ENCODE measurements at regions not wholly inside any gene's neighbourhood (a gene's known extent, or its start where the extent isn't known, plus 50 kb on each side); places are given as distances from the start of the nearest gene placed in this dataset.

DNA sequence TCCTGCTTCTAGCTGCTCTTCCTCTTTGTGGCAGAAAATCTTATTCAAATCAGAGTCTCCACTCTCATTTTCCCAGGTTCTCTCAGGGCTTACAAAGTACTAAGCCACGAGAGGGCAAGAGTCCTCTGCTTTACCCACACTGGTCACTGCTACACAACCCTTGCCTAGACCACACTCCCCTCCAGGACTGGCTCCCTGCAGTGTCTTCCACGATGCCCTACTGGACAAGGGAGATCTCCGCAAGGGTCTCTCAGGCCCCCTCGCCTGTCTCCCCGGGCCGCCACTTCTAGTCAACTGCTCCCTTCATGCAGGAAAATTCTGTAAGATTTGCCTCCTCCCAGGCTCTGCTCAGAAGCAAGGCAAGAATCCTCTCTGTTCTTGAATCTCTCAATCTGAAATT is 319.6 kb downstream of the RRAGC start:
- ATAC-seq (ENCODE audit: insufficient number of reproducible peaks, low FRiP score, low read depth) (no peak), DNase-seq (ENCODE audit: low spot score) (no peak)
- Histone ChIP-seq H3K4me1 (ENCODE audit: control insufficient read depth in 1 of 2, low read depth in 2 of 2) (no peaks in the 10 kb centered on the region), H3K27ac (no peak overlapping the region), H3K36me3 (no peaks in the 10 kb centered on the region), H3K27me3 (replicated peaks; ENCODE audit: insufficient read depth) (no peaks in the 10 kb centered on the region), H3K4me3 (no peak overlapping the region), H3K9me3 (no peaks in the 10 kb centered on the region)
- TF ChIP-seq, protein P1, sequence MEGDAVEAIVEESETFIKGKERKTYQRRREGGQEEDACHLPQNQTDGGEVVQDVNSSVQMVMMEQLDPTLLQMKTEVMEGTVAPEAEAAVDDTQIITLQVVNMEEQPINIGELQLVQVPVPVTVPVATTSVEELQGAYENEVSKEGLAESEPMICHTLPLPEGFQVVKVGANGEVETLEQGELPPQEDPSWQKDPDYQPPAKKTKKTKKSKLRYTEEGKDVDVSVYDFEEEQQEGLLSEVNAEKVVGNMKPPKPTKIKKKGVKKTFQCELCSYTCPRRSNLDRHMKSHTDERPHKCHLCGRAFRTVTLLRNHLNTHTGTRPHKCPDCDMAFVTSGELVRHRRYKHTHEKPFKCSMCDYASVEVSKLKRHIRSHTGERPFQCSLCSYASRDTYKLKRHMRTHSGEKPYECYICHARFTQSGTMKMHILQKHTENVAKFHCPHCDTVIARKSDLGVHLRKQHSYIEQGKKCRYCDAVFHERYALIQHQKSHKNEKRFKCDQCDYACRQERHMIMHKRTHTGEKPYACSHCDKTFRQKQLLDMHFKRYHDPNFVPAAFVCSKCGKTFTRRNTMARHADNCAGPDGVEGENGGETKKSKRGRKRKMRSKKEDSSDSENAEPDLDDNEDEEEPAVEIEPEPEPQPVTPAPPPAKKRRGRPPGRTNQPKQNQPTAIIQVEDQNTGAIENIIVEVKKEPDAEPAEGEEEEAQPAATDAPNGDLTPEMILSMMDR (IDR thresholded peaks at IDR 0.05) = no peak

- TF ChIP-seq, protein P1 (IDR thresholded peaks at IDR 0.05) = no peak
- ATAC-seq (ENCODE audit: insufficient number of reproducible peaks, low FRiP score, low read depth) (no peak), DNase-seq (ENCODE audit: low spot score) (no peak)
- Histone ChIP-seq H3K9me3 (no peaks in the 10 kb centered on the region), H3K36me3 (no peaks in the 10 kb centered on the region), H3K4me1 (ENCODE audit: control insufficient read depth in 1 of 2, low read depth in 2 of 2) (no peaks in the 10 kb centered on the region), H3K4me3 (no peak overlapping the region), H3K27me3 (replicated peaks; ENCODE audit: insufficient read depth) (no peaks in the 10 kb centered on the region), H3K27ac (no peak overlapping the region)
These were observed 320.7 kb downstream of the RRAGC start for GRCh38 chr1:38538834-38539233.

DNA sequence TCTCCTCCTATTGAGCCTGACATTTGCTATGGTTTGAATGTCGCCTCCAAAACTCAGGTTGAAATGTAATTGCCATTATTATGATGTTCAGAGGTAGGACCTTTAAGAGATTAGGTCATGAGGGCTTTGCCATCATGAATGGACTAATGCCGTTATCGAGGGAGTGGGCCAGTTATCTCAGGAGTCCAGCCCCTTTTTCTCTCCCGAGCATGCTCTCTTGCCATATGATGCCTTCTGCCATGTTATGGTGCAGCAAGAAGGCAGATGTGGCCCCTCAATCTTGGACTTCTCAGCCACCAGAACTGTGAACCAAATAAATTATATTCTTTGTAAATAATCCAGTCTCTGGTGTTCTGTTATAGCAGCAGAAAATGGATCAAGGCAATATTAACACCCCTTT is 323.5 kb downstream of the RRAGC start:
- ATAC-seq (ENCODE audit: insufficient number of reproducible peaks, low FRiP score, low read depth) = no peak
- no peak for DNase-seq (ENCODE audit: low spot score)
- no peaks in the 10 kb centered on the region for H3K9me3 ChIP-seq
- H3K4me3 ChIP-seq = no peak overlapping the region
- TF ChIP-seq, protein P1 (IDR thresholded peaks at IDR 0.05) = no peak
- no peaks in the 10 kb centered on the region for H3K36me3 ChIP-seq
- no peak overlapping the region for H3K27ac ChIP-seq
- H3K4me1 ChIP-seq (ENCODE audit: control insufficient read depth in 1 of 2, low read depth in 2 of 2) = no peaks in the 10 kb centered on the region
- H3K27me3 ChIP-seq (replicated peaks; ENCODE audit: insufficient read depth) = no peaks in the 10 kb centered on the region

- no peak for DNase-seq (ENCODE audit: low spot score)
- ATAC-seq (ENCODE audit: insufficient number of reproducible peaks, low FRiP score, low read depth) = no peak
- no peaks in the 10 kb centered on the region for H3K36me3 ChIP-seq
- TF ChIP-seq, protein P1 (IDR thresholded peaks at IDR 0.05) = no peak
- no peaks in the 10 kb centered on the region for H3K9me3 ChIP-seq
- no peaks in the 10 kb centered on the region for H3K27me3 ChIP-seq (replicated peaks; ENCODE audit: insufficient read depth)
- no peak overlapping the region for H3K4me3 ChIP-seq
- H3K4me1 ChIP-seq (ENCODE audit: control insufficient read depth in 1 of 2, low read depth in 2 of 2) = no peaks in the 10 kb centered on the region
- no peak overlapping the region for H3K27ac ChIP-seq
These were observed 325.1 kb downstream of the RRAGC start for GRCh38 chr1:38534473-38534823.

GRCh38 chr1:38533772-38534472 is 325.6 kb downstream of the RRAGC start:
- DNase-seq (ENCODE audit: low spot score) (no peak), ATAC-seq (ENCODE audit: insufficient number of reproducible peaks, low FRiP score, low read depth) (no peak)
- no peaks in the 10 kb centered on the region for H3K9me3 ChIP-seq
- H3K27ac ChIP-seq = no peak overlapping the region
- no peaks in the 10 kb centered on the region for H3K27me3 ChIP-seq (replicated peaks; ENCODE audit: insufficient read depth)
- TF ChIP-seq, protein P1 (IDR thresholded peaks at IDR 0.05) = no peak
- no peak overlapping the region for H3K4me3 ChIP-seq
- H3K4me1 ChIP-seq (ENCODE audit: control insufficient read depth in 1 of 2, low read depth in 2 of 2) = no peaks in the 10 kb centered on the region
- H3K36me3 ChIP-seq = no peaks in the 10 kb centered on the region

Measured in thoracic aorta (tissue), 2 donors.